Activated B cell treated with CpG ODN at 0.5 μM for 24 hours (primary cell): ENCODE measurements at regions not wholly inside any gene's neighbourhood (a gene's known extent, or its start where the extent isn't known, plus 50 kb on each side); places are given as distances from the start of the nearest gene placed in this dataset.
"Not testable (repeated sequence)": the region's sequence is repeated elsewhere in the genome, so short reads cannot be mapped to it uniquely, and the experiment has no call there.

Experiments
- ATAC-seq: fragments of 200-7000 bp; cut with Tn5 transposase; one replicate; pipeline ENCODE4 v1.10.0; 2021; ENCODE audit warnings: low read depth, mild to moderate bottlenecking, moderate library complexity
- CTCF ChIA-PET: fragments of 350-600 bp; sonication (Branson Sonifier 250); formaldehyde crosslinking; loops from one replicate; lab custom pipeline; 2021; ENCODE audit warnings: antibody characterized with exemption; lab: Charles Lee
- POLR2A ChIA-PET: fragments of 350-600 bp; sonication (Branson Sonifier 250); formaldehyde crosslinking; loops from one replicate; lab custom pipeline; 2021; ENCODE audit warnings: antibody characterized with exemption; lab: Charles Lee
- DNase-seq: peaks from one replicate; pipeline ENCODE4 v3.0.0; 2022
- H3K27ac Mint-ChIP-seq: one replicate; pipeline ENCODE4 v1.8.0; 2020; ENCODE audit warnings: mixed read lengths
- H3K27me3 Mint-ChIP-seq: one replicate; pipeline ENCODE4 v1.8.0; 2021; ENCODE audit warnings: mixed read lengths
- H3K36me3 Mint-ChIP-seq: one replicate; pipeline ENCODE4 v1.8.0; 2021; ENCODE audit warnings: low read depth, mixed read lengths
- H3K4me1 Mint-ChIP-seq: one replicate; pipeline ENCODE4 v1.8.0; 2021; ENCODE audit warnings: mixed read lengths
- H3K4me3 Mint-ChIP-seq: one replicate; pipeline ENCODE4 v1.8.0; 2020; ENCODE audit warnings: mild to moderate bottlenecking, mixed read lengths
- H3K9me3 Mint-ChIP-seq: one replicate; pipeline ENCODE4 v1.8.0; 2020; ENCODE audit warnings: mixed read lengths
- CTCF ChIP-seq: fragments of 200-600 bp; IDR thresholded peaks from one replicate; pipeline ENCODE4 v1.8.0; 2022; ENCODE audit warnings: antibody characterized with exemption, mild to moderate bottlenecking
- intact Hi-C: fragments of 100-400 bp; cut with micrococcal nuclease; formaldehyde crosslinking; loops from one replicate; pipeline ENCODE4 v1.15.1; 2024

- no peaks in the 10 kb centered on the region for H3K4me1 Mint-ChIP-seq
- no peak overlapping the region for H3K4me3 Mint-ChIP-seq
- ATAC-seq (no peak), DNase-seq (no peak)
- intact Hi-C loops: no loop called here
- TF ChIP-seq CTCF: no peak
- CTCF ChIA-PET: no interaction called here
- POLR2A ChIA-PET: no interaction called here
- H3K9me3 Mint-ChIP-seq: no peaks in the 10 kb centered on the region
- H3K36me3 Mint-ChIP-seq: no peaks in the 10 kb centered on the region
- no peak overlapping the region for H3K27ac Mint-ChIP-seq
- no peaks in the 10 kb centered on the region for H3K27me3 Mint-ChIP-seq
Observed at GRCh38 chrX:137855490-137855889, 289.6 kb downstream of the ZIC3 start.

GRCh38 chrX:137858106-137858505 lies 292.2 kb downstream of the ZIC3 start:
- ATAC-seq: no peak
- Mint-ChIP-seq H3K36me3 (no peaks in the 10 kb centered on the region), H3K27me3 (no peaks in the 10 kb centered on the region), H3K4me3 (no peak overlapping the region), H3K27ac (no peak overlapping the region), H3K9me3 (no peaks in the 10 kb centered on the region), H3K4me1 (no peaks in the 10 kb centered on the region)
- intact Hi-C loops: no loop called here
- ChIA-PET CTCF (no interaction called here), POLR2A (no interaction called here)
- no peak for TF ChIP-seq CTCF
- no peak for DNase-seq

- no peak for DNase-seq
- POLR2A ChIA-PET: no interaction called here
- TF ChIP-seq CTCF: no peak
- Mint-ChIP-seq H3K27me3 (no peaks in the 10 kb centered on the region), H3K27ac (no peak overlapping the region), H3K9me3 (no peaks in the 10 kb centered on the region), H3K36me3 (no peaks in the 10 kb centered on the region), H3K4me3 (no peak overlapping the region), H3K4me1 (no peaks in the 10 kb centered on the region)
- intact Hi-C loops: no loop called here
- ATAC-seq: no peak
- CTCF ChIA-PET: no interaction called here
Observed at GRCh38 chrX:137878401-137878800, 312.5 kb downstream of the ZIC3 start.

- Mint-ChIP-seq H3K4me1 (no peaks in the 10 kb centered on the region), H3K9me3 (no peaks in the 10 kb centered on the region), H3K27ac (no peak overlapping the region), H3K36me3 (no peaks in the 10 kb centered on the region), H3K4me3 (no peak overlapping the region), H3K27me3 (no peaks in the 10 kb centered on the region)
- intact Hi-C loops: no loop called here
- ChIA-PET CTCF (no interaction called here), POLR2A (no interaction called here)
- DNase-seq (no peak), ATAC-seq (no peak)
- no peak for TF ChIP-seq CTCF
Observed at GRCh38 chrX:137882960-137883359, 317.0 kb downstream of the ZIC3 start.

- H3K27me3 Mint-ChIP-seq, H3K36me3 Mint-ChIP-seq, intact Hi-C loops, H3K4me1 Mint-ChIP-seq, POLR2A ChIA-PET, CTCF ChIA-PET, H3K4me3 Mint-ChIP-seq, H3K27ac Mint-ChIP-seq, ATAC-seq, DNase-seq, H3K9me3 Mint-ChIP-seq: not testable (repeated sequence)
Observed at GRCh38 chrX:137884813-137885212, 318.9 kb downstream of the ZIC3 start.

- Mint-ChIP-seq H3K4me1 (no peaks in the 10 kb centered on the region), H3K27ac (no peak overlapping the region), H3K9me3 (peaks cover 2% of the 10 kb centered on the region), H3K36me3 (no peaks in the 10 kb centered on the region), H3K4me3 (no peak overlapping the region), H3K27me3 (no peaks in the 10 kb centered on the region)
- POLR2A ChIA-PET: no interaction called here
- ATAC-seq (no peak), DNase-seq (no peak)
- CTCF ChIA-PET: no interaction called here
- intact Hi-C loops: no loop called here
- no peak for TF ChIP-seq CTCF
Observed at GRCh38 chrX:137891431-137891830, 325.5 kb downstream of the ZIC3 start.
